Progenitor cell of endocrine pancreas (in vitro differentiated cells): ENCODE measurements at regions not wholly inside any gene's neighbourhood (a gene's known extent, or its start where the extent isn't known, plus 50 kb on each side); places are given as distances from the start of the nearest gene placed in this dataset.

Experiments used
- DNase-seq: peaks from one replicate; pipeline ENCODE4 v3.0.0; 2021; ENCODE audit warnings: low spot score; ENCODE audit not compliant: unreplicated experiment
- H3K27ac Mint-ChIP-seq: 2 replicates; pipeline ENCODE4 v1.8.0; 2021; ENCODE audit warnings: mild to moderate bottlenecking, moderate library complexity, mixed read lengths
- H3K27me3 Mint-ChIP-seq: 2 replicates; pipeline ENCODE4 v1.8.0; 2021; ENCODE audit warnings: mixed read lengths
- H3K36me3 Mint-ChIP-seq: 2 replicates; pipeline ENCODE4 v1.8.0; 2022; ENCODE audit warnings: mixed read lengths; ENCODE audit not compliant: insufficient read depth
- H3K4me1 Mint-ChIP-seq: 2 replicates; pipeline ENCODE4 v1.8.0; 2021; ENCODE audit warnings: low read depth, mixed read lengths
- H3K4me3 Mint-ChIP-seq: 2 replicates; pipeline ENCODE4 v1.8.0; 2021; ENCODE audit warnings: low read depth, mild to moderate bottlenecking, moderate library complexity, mixed read lengths
- H3K9me3 Mint-ChIP-seq: 2 replicates; pipeline ENCODE4 v1.8.0; 2021; ENCODE audit warnings: low read depth, mixed read lengths
- TF ChIP-seq, protein P1 (sequence below): fragments of 200-600 bp; sonication (generic); IDR thresholded peaks from one replicate; pipeline ENCODE4 v1.5.0; 2021; ENCODE audit warnings: antibody characterized with exemption, mild to moderate bottlenecking; ENCODE audit not compliant: unreplicated experiment

DNA sequence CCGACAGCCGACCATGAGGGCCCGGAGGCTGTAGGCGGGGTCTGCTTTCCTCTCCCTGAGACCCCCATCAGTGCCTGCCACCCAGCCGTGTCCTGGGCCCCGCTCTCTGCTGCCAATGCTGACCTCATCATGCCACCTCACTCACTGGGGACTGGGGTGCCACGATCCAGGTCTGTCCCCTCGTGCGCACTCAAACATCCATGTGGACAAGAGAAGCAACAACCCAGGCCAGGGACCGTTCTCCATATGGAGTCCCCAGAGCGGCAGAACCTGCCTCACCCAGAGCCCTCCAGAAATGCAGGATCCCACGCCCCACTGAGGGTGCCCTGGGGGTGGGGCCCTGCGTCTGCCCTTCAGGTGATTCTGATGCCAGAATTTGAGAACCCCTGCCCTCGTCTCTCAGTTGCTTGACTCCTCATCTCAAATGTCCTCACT, 210.0 kb upstream of the PPP2R2D start:
- no peak overlapping the region for H3K27ac Mint-ChIP-seq
- no peaks in the 10 kb centered on the region for H3K4me1 Mint-ChIP-seq
- TF ChIP-seq, protein P1, sequence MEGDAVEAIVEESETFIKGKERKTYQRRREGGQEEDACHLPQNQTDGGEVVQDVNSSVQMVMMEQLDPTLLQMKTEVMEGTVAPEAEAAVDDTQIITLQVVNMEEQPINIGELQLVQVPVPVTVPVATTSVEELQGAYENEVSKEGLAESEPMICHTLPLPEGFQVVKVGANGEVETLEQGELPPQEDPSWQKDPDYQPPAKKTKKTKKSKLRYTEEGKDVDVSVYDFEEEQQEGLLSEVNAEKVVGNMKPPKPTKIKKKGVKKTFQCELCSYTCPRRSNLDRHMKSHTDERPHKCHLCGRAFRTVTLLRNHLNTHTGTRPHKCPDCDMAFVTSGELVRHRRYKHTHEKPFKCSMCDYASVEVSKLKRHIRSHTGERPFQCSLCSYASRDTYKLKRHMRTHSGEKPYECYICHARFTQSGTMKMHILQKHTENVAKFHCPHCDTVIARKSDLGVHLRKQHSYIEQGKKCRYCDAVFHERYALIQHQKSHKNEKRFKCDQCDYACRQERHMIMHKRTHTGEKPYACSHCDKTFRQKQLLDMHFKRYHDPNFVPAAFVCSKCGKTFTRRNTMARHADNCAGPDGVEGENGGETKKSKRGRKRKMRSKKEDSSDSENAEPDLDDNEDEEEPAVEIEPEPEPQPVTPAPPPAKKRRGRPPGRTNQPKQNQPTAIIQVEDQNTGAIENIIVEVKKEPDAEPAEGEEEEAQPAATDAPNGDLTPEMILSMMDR = no peak
- H3K4me3 Mint-ChIP-seq = no peak overlapping the region
- peaks cover 26% of the 10 kb centered on the region for H3K27me3 Mint-ChIP-seq
- no peaks in the 10 kb centered on the region for H3K9me3 Mint-ChIP-seq
- no peak for DNase-seq
- no peaks in the 10 kb centered on the region for H3K36me3 Mint-ChIP-seq

DNA sequence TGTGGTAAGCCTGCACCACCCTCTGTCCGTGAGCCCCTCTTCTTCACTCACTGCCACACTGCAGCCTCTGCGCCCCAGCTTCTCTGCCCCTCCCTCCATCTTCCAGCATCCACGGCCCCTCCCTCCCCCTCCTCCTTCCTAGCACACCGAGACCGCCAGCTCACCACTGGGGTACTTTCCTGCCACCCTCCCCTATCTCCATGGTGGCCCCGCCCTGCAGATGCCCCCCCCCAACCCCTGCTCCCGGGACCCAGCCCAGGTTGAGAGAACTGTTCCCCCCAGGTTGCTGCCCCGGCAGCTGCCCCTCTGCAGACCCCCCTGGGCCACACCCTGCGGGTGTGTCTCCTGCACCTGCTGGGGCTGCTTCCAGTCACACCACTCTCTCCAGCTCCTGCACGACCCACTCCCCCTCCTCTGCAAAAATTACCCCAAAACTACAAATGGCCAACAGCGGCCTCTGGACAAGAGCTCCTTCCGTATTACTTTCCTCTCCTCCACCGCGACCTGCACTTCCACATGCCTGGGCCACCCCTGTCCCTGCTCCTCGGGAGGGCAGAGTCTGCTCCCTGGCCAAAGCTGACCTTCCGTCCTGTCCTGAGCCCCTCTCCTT, 209.2 kb upstream of the PPP2R2D start:
- DNase-seq = no peak
- H3K4me1 Mint-ChIP-seq = no peaks in the 10 kb centered on the region
- H3K9me3 Mint-ChIP-seq = no peaks in the 10 kb centered on the region
- TF ChIP-seq, protein P1 = no peak
- no peak overlapping the region for H3K27ac Mint-ChIP-seq
- H3K27me3 Mint-ChIP-seq = peaks cover 29% of the 10 kb centered on the region
- no peak overlapping the region for H3K4me3 Mint-ChIP-seq
- H3K36me3 Mint-ChIP-seq = no peaks in the 10 kb centered on the region

DNA sequence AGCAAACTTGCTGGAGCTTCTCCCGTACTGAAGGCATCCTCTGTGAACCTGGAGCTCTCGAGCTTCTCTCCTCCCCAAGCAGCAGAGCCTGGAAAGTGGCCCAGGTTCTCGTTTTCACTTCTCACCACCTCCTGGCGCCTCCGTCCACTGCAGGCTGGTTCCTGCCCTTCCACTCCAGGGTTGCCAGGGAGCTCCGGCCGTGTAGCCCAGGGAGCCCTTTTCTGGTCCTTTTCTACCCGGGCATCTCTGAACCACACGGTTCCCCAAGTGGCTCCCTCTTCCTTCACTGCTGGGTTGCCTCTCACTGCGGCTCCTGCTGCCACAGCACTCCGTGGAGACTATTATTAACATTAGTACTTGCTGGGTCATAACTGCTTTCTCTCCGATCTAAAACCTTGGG, 208.6 kb upstream of the PPP2R2D start:
- TF ChIP-seq, protein P1 = no peak
- Mint-ChIP-seq H3K27me3 (peaks cover 29% of the 10 kb centered on the region), H3K27ac (no peak overlapping the region), H3K4me1 (no peaks in the 10 kb centered on the region), H3K36me3 (no peaks in the 10 kb centered on the region), H3K9me3 (no peaks in the 10 kb centered on the region), H3K4me3 (no peak overlapping the region)
- no peak for DNase-seq

DNA sequence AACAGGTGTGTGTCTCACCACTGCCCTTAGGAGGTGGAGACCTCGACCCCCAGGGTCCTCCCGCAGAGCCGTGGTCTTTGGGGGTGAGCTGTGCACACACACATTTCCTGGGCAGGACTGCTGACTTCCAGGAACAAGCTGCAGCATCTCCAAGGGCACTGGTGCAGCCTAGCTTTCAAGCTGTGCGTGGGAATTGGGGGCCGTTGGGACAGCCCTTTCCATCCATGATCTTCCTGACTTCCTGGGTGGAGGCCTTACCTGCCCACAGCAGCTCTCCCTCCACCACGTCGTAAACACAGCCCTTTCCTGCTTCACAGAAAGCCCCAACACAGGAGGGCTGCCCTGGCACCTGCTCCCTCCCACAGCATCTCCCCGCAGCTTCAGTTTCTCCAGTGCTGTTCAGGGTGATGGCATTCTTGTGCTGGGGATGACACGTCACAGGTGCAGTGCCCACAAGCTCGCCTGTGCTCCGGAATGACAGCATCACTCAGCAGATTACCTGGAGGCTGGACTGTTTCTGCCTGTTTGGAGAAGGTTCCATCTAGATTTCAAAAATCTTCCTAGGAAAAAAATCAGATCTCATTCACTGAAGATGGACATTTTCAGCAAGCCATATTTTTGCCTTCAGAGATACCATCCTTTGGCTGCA, 208.0 kb upstream of the PPP2R2D start:
- no peak overlapping the region for H3K27ac Mint-ChIP-seq
- H3K27me3 Mint-ChIP-seq = peaks cover 29% of the 10 kb centered on the region
- H3K9me3 Mint-ChIP-seq = no peaks in the 10 kb centered on the region
- TF ChIP-seq, protein P1 = no peak
- no peaks in the 10 kb centered on the region for H3K4me1 Mint-ChIP-seq
- no peak for DNase-seq
- H3K4me3 Mint-ChIP-seq = no peak overlapping the region
- H3K36me3 Mint-ChIP-seq = no peaks in the 10 kb centered on the region

DNA sequence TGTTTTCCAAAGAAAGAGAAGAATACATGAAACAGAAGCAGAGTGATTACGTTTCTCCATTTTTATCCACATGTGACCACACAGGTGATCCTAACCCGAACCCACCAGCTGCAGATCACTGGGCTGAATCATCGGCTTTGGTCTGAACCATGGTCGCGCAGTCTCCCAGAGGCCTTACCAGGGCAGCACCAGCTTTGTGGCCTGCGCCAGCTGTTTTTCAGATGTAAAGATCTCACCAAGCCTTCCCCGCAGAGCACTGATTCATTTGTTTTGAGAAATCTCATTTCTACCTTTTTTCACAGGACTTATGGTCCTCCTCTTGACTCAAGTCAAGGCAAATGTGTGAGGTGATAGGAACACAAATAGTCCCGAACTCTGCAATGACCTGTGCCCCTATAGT, 207.0 kb upstream of the PPP2R2D start:
- H3K36me3 Mint-ChIP-seq = no peaks in the 10 kb centered on the region
- no peak for DNase-seq
- peaks cover 37% of the 10 kb centered on the region for H3K27me3 Mint-ChIP-seq
- no peak overlapping the region for H3K4me3 Mint-ChIP-seq
- no peak overlapping the region for H3K27ac Mint-ChIP-seq
- TF ChIP-seq, protein P1 = no peak
- no peaks in the 10 kb centered on the region for H3K9me3 Mint-ChIP-seq
- H3K4me1 Mint-ChIP-seq = no peaks in the 10 kb centered on the region
